ENCODE measurements at regions not wholly inside any gene's neighbourhood (a gene's known extent, or its start where the extent isn't known, plus 50 kb on each side); places are given as distances from the start of the nearest gene placed in this dataset.

GRCh38 chr5:105274079-105274478 is 1711.5 kb upstream of the NUDT12 start:
- Histone ChIP-seq H3K9me3 (ENCODE audit: control insufficient read depth, low read length) (no peaks in the 10 kb centered on the region), H3K27me3 (ENCODE audit: control insufficient read depth in 1 of 2, insufficient read depth in 2 of 2, low read length in 1 of 2) (no peaks in the 10 kb centered on the region), H3K36me3 (ENCODE audit: control insufficient read depth in 1 of 2, insufficient read depth in 2 of 2, low read length in 1 of 2) (no peaks in the 10 kb centered on the region), H3K27ac (ENCODE audit: low read depth in 1 of 2, low read length in 2 of 2) (no peak overlapping the region), H3K4me3 (ENCODE audit: low read length in 2 of 2) (no peak overlapping the region), H3K4me1 (ENCODE audit: control insufficient read depth in 1 of 2, insufficient read depth in 2 of 2, low read length in 2 of 2) (no peaks in the 10 kb centered on the region)
- DNase-seq = no peak
- no peak for ATAC-seq (ENCODE audit: low FRiP score)
- intact Hi-C loops (cut with DNase I) = no loop called here
- WGBS, 2 donors = 86 to 88% methylated on average over 1 of the region's 1 CpG

DNA sequence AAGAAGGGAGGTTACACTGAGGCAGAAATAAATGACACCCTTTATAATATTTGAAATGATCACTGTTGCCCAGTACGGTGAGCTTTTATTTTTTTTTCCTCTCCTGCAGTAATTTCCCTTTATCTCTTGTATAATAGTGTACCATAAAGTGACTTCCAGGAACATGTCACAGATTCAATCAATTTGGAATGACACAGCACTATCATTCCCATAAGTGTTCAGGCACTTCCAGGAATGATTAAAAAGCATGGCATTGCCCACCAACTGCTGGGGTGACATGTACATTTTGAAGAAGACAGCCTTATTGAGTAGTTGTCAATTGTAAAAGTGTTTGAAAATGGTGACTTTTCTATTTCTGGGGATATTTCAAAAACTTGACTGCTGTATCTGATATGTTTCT is 1700.9 kb upstream of the NUDT12 start:
- H3K27ac ChIP-seq (ENCODE audit: low read depth in 1 of 2, low read length in 2 of 2) = no peak overlapping the region
- WGBS, 2 donors = 63 to 79% methylated on average over 1 of the region's 1 CpG
- H3K36me3 ChIP-seq (ENCODE audit: control insufficient read depth in 1 of 2, insufficient read depth in 2 of 2, low read length in 1 of 2) = no peaks in the 10 kb centered on the region
- intact Hi-C loops (cut with DNase I) = no loop called here
- ATAC-seq (ENCODE audit: low FRiP score) (no peak), DNase-seq (no peak)
- H3K4me1 ChIP-seq (ENCODE audit: control insufficient read depth in 1 of 2, insufficient read depth in 2 of 2, low read length in 2 of 2) = no peaks in the 10 kb centered on the region
- no peak overlapping the region for H3K4me3 ChIP-seq (ENCODE audit: low read length in 2 of 2)
- no peaks in the 10 kb centered on the region for H3K9me3 ChIP-seq (ENCODE audit: control insufficient read depth, low read length)
- H3K27me3 ChIP-seq (ENCODE audit: control insufficient read depth in 1 of 2, insufficient read depth in 2 of 2, low read length in 1 of 2) = no peaks in the 10 kb centered on the region

GRCh38 chr5:105259581-105260217 is 1697.1 kb upstream of the NUDT12 start:
- Histone ChIP-seq H3K27ac (ENCODE audit: low read depth in 1 of 2, low read length in 2 of 2) (no peak overlapping the region), H3K27me3 (ENCODE audit: control insufficient read depth in 1 of 2, insufficient read depth in 2 of 2, low read length in 1 of 2) (no peaks in the 10 kb centered on the region), H3K4me1 (ENCODE audit: control insufficient read depth in 1 of 2, insufficient read depth in 2 of 2, low read length in 2 of 2) (no peaks in the 10 kb centered on the region), H3K4me3 (ENCODE audit: low read length in 2 of 2) (no peak overlapping the region), H3K36me3 (ENCODE audit: control insufficient read depth in 1 of 2, insufficient read depth in 2 of 2, low read length in 1 of 2) (no peaks in the 10 kb centered on the region), H3K9me3 (ENCODE audit: control insufficient read depth, low read length) (no peaks in the 10 kb centered on the region)
- 79 to 84% methylated on average over 5 of the region's 5 CpGs for WGBS, 2 donors
- ATAC-seq (ENCODE audit: low FRiP score) (no peak), DNase-seq (no peak)
- intact Hi-C loops (cut with DNase I) = no loop called here

DNA sequence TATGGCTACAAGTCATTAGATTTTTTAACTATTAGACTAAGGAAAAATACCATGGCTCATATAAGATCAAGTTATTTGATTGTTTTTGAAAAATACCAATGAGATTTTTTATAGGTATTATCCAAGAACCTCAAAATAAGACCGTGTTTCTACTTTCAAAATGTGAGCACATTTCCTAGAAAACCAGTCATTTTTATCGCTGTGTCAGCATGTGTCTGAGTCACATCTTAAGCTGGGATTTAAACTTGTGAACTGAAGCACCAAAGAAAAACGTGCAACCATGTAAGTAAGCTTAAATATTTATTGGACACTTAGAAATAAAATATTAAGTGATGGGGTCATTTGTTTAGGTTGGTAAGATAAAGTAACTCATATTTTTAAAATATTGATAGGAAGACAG is 1676.0 kb upstream of the NUDT12 start:
- 48 to 63% methylated on average over 3 of the region's 3 CpGs for WGBS, 2 donors
- no peak for ATAC-seq (ENCODE audit: low FRiP score)
- intact Hi-C loops (cut with DNase I) = no loop called here

DNA sequence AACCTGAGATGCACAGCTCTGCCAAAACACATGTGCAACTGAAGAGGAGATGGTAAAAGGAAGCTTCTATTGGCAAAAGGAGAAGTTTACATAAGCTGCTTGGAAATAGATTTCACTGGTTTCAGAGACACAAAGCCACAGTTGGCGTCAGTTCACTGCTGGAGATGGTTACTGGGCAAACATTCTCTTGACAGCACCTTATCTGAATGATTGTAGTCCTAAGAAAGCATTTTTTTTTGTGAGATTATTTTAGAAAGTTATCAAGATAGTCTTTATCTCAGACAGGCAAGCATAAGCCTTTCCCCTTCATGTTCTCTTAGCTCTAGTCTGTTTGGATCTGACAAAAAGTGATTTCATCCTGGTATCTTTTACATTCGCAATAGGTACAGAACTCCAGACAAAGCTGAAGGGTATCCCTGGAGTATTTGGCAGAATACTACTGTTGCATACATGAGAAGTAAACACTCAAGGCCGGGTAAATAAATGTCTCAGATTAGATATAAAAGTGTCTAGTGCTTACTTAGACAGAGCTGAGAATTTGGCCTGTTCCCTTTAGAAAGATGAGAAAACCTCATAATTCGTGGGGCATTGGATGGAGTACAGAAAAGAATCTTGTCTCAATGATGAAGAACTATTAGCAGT is 1668.0 kb upstream of the NUDT12 start:
- Histone ChIP-seq H3K27me3 (ENCODE audit: control insufficient read depth in 1 of 2, insufficient read depth in 2 of 2, low read length in 1 of 2) (no peaks in the 10 kb centered on the region), H3K27ac (ENCODE audit: low read depth in 1 of 2, low read length in 2 of 2) (no peak overlapping the region), H3K36me3 (ENCODE audit: control insufficient read depth in 1 of 2, insufficient read depth in 2 of 2, low read length in 1 of 2) (no peaks in the 10 kb centered on the region), H3K4me1 (ENCODE audit: control insufficient read depth in 1 of 2, insufficient read depth in 2 of 2, low read length in 2 of 2) (no peaks in the 10 kb centered on the region), H3K9me3 (ENCODE audit: control insufficient read depth, low read length) (no peaks in the 10 kb centered on the region), H3K4me3 (ENCODE audit: low read length in 2 of 2) (no peak overlapping the region)
- WGBS, 2 donors = 51 to 58% methylated on average over 4 of the region's 4 CpGs
- no peak for ATAC-seq (ENCODE audit: low FRiP score)
- intact Hi-C loops (cut with DNase I) = no loop called here
- no peak for DNase-seq

More for the DNA sequence above, 1676.0 kb upstream of the NUDT12 start:
- no peaks in the 10 kb centered on the region for H3K4me1 ChIP-seq (ENCODE audit: control insufficient read depth in 1 of 2, insufficient read depth in 2 of 2, low read length in 2 of 2)
- no peaks in the 10 kb centered on the region for H3K27me3 ChIP-seq (ENCODE audit: control insufficient read depth in 1 of 2, insufficient read depth in 2 of 2, low read length in 1 of 2)
- no peak overlapping the region for H3K4me3 ChIP-seq (ENCODE audit: low read length in 2 of 2)
- DNase-seq = no peak
- H3K9me3 ChIP-seq (ENCODE audit: control insufficient read depth, low read length) = no peaks in the 10 kb centered on the region
- no peaks in the 10 kb centered on the region for H3K36me3 ChIP-seq (ENCODE audit: control insufficient read depth in 1 of 2, insufficient read depth in 2 of 2, low read length in 1 of 2)
- H3K27ac ChIP-seq (ENCODE audit: low read depth in 1 of 2, low read length in 2 of 2) = no peak overlapping the region

GRCh38 chr5:105218018-105218417 is 1655.4 kb upstream of the NUDT12 start:
- H3K27ac ChIP-seq (ENCODE audit: low read depth in 1 of 2, low read length in 2 of 2) = no peak overlapping the region
- 31 to 34% methylated on average over 1 of the region's 1 CpG for whole genome bisulfite sequencing, 2 donors
- no peaks in the 10 kb centered on the region for H3K9me3 ChIP-seq (ENCODE audit: control insufficient read depth, low read length)
- no peak for ATAC-seq (ENCODE audit: low FRiP score)
- no peaks in the 10 kb centered on the region for H3K36me3 ChIP-seq (ENCODE audit: control insufficient read depth in 1 of 2, insufficient read depth in 2 of 2, low read length in 1 of 2)
- H3K4me3 ChIP-seq (ENCODE audit: low read length in 2 of 2) = no peak overlapping the region
- H3K4me1 ChIP-seq (ENCODE audit: control insufficient read depth in 1 of 2, insufficient read depth in 2 of 2, low read length in 2 of 2) = no peaks in the 10 kb centered on the region
- intact Hi-C loops (cut with DNase I) = no loop called here
- DNase-seq = no peak
- no peaks in the 10 kb centered on the region for H3K27me3 ChIP-seq (ENCODE audit: control insufficient read depth in 1 of 2, insufficient read depth in 2 of 2, low read length in 1 of 2)

- no peak overlapping the region for H3K4me3 ChIP-seq (ENCODE audit: low read length in 2 of 2)
- no peaks in the 10 kb centered on the region for H3K36me3 ChIP-seq (ENCODE audit: control insufficient read depth in 1 of 2, insufficient read depth in 2 of 2, low read length in 1 of 2)
- DNase-seq (no peak), ATAC-seq (ENCODE audit: low FRiP score) (no peak)
- no peak overlapping the region for H3K27ac ChIP-seq (ENCODE audit: low read depth in 1 of 2, low read length in 2 of 2)
- no peaks in the 10 kb centered on the region for H3K4me1 ChIP-seq (ENCODE audit: control insufficient read depth in 1 of 2, insufficient read depth in 2 of 2, low read length in 2 of 2)
- intact Hi-C loops (cut with DNase I) = no loop called here
- H3K9me3 ChIP-seq (ENCODE audit: control insufficient read depth, low read length) = no peaks in the 10 kb centered on the region
- H3K27me3 ChIP-seq (ENCODE audit: control insufficient read depth in 1 of 2, insufficient read depth in 2 of 2, low read length in 1 of 2) = no peaks in the 10 kb centered on the region
Observed at GRCh38 chr5:105213078-105213477, 1650.5 kb upstream of the NUDT12 start.

- no peaks in the 10 kb centered on the region for H3K9me3 ChIP-seq (ENCODE audit: control insufficient read depth, low read length)
- WGBS, 2 donors = 74 to 83% methylated on average over 2 of the region's 2 CpGs
- no peak for ATAC-seq (ENCODE audit: low FRiP score)
- no peaks in the 10 kb centered on the region for H3K4me1 ChIP-seq (ENCODE audit: control insufficient read depth in 1 of 2, insufficient read depth in 2 of 2, low read length in 2 of 2)
- DNase-seq = no peak
- no peaks in the 10 kb centered on the region for H3K36me3 ChIP-seq (ENCODE audit: control insufficient read depth in 1 of 2, insufficient read depth in 2 of 2, low read length in 1 of 2)
- H3K27me3 ChIP-seq (ENCODE audit: control insufficient read depth in 1 of 2, insufficient read depth in 2 of 2, low read length in 1 of 2) = no peaks in the 10 kb centered on the region
- intact Hi-C loops (cut with DNase I) = no loop called here
- no peak overlapping the region for H3K4me3 ChIP-seq (ENCODE audit: low read length in 2 of 2)
- H3K27ac ChIP-seq (ENCODE audit: low read depth in 1 of 2, low read length in 2 of 2) = no peak overlapping the region
Observed at GRCh38 chr5:105207066-105207465, 1644.5 kb upstream of the NUDT12 start.

GRCh38 chr5:105197531-105197930 is 1634.9 kb upstream of the NUDT12 start:
- H3K27me3 ChIP-seq (ENCODE audit: control insufficient read depth in 1 of 2, insufficient read depth in 2 of 2, low read length in 1 of 2) = no peaks in the 10 kb centered on the region
- ATAC-seq (ENCODE audit: low FRiP score) = no peak
- H3K4me1 ChIP-seq (ENCODE audit: control insufficient read depth in 1 of 2, insufficient read depth in 2 of 2, low read length in 2 of 2) = no peaks in the 10 kb centered on the region
- no peak overlapping the region for H3K4me3 ChIP-seq (ENCODE audit: low read length in 2 of 2)
- no peaks in the 10 kb centered on the region for H3K36me3 ChIP-seq (ENCODE audit: control insufficient read depth in 1 of 2, insufficient read depth in 2 of 2, low read length in 1 of 2)
- intact Hi-C loops (cut with DNase I) = no loop called here
- no peak overlapping the region for H3K27ac ChIP-seq (ENCODE audit: low read depth in 1 of 2, low read length in 2 of 2)
- no peaks in the 10 kb centered on the region for H3K9me3 ChIP-seq (ENCODE audit: control insufficient read depth, low read length)
- 50 to 76% methylated on average over 3 of the region's 3 CpGs for WGBS, 2 donors
- no peak for DNase-seq

Data from aorta (tissue), 5 donors.